ENCODE measurements at regions not wholly inside any gene's neighbourhood (a gene's known extent, or its start where the extent isn't known, plus 50 kb on each side); places are given as distances from the start of the nearest gene placed in this dataset.

DNA sequence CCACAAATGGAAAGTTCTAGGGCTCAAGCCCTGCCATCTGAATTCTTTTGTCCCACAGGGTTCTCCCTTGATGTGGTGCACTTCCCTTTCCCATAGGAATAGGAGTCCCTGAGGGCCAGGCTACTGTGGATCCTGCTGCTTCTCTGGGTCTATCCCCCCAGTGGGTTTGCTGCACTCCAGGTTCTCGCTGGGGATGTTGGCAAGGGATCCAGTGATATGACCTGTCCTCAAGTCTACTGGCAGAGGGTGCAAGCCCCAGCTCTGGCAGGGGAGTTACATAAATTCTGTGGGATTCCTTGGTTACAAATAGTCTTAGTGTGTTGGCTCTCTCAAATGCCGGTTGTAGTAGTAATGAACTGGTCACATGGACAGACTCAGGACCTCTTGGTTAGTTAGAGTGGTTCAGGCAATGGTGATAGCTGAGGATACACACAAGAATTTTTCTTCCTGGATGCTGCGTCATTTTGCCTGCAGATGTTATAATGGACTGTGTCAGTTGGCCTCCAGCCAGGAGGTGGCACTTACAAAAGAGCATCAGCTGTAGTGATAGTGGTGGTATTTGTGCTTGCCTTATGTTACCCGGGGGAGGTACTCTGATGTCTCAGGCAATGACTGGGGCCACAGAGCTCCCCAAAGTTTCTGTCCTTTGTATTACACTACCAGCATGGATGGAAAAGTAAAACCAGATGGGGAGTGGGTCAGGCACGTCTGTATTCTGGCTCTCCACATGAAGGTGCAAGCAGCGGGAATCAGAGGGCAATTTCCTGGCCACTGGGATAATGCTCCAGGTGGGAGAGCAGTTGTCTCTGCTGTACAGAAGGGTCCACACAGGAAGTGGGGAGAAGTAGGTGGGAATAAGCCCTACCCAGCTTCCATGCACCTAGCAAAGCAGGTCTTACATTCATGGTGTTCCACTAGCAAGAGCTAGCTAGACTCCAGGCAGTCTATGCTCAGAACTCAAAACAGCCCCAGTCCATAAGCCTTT, 267.9 kb downstream of the SOX11 start:
- no peak for DNase-seq

- DNase-seq = no peak
Observed at GRCh38 chr2:5967506-5967905, 275.3 kb downstream of the SOX11 start.

GRCh38 chr2:5969303-5969702, 277.1 kb downstream of the SOX11 start:
- no peak for DNase-seq

DNA sequence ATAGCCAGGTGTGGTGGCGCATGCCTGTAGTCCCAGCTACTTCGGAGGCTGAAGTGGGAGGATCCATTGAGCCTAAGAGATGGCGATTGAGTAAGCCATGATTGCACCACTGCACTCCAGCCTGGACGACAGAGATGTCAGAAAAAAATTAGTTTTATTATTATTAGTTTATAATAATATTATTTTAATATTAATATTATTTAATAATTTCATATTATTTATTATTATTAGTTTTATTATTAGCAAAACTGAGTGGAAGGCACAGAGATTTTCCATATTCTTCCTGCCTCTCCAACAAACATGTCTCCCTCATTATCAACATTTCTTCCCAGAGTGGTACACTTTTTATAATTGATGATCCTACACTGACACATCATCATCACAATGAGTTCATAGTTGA, 278.2 kb downstream of the SOX11 start:
- DNase-seq = no peak

DNA sequence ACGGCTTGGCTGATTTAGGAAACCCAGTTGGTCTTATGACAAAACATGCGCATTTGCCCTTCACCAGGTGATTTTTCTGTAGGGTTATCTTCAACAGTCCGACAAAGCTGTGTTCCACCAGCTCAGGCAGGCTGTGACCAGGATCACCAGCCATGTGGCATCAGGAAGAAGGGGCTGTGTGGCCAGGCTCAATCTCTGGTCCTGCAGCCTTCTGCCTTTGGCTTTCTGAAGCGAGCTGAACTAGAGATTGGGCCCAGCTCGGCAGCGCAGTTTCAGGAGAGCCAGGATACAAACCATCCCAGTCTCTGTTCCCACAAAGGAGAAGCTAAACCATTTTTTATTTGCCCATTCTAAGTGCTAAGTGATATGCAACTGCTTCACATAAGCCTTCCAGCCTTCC, 282.3 kb downstream of the SOX11 start:
- no peak for DNase-seq

GRCh38 chr2:5975401-5975800, 283.2 kb downstream of the SOX11 start:
- DNase-seq = no peak

DNA sequence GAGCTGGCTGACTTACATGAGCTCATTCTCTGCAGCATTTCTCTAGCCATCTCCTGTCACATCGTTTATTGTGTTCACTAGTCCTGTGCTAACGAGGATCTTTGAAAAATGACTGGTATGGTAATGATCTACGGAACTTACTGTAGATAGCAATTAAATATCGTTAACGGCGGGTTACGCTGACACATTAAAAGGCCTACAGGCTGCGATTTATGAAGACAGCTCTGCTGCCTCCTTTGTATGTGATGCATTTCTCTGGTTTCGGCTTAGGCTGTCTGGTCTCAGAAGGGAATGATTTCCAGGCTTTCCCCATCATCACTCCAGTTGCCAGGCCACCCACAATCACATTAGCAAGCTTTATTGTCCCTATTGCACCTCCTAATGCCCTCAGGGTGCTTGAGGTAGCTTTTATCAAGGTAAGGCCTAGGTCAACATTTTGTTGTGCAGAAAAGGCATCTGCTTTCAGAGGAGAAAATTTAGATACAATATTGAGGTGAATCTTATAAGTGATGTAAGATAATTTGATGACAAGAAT, 284.4 kb downstream of the SOX11 start:
- no peak for DNase-seq

GRCh38 chr2:5977477-5977876, 285.3 kb downstream of the SOX11 start:
- DNase-seq = no peak

- no peak for DNase-seq
Observed at GRCh38 chr2:5978131-5978751, 286.1 kb downstream of the SOX11 start.

DNA sequence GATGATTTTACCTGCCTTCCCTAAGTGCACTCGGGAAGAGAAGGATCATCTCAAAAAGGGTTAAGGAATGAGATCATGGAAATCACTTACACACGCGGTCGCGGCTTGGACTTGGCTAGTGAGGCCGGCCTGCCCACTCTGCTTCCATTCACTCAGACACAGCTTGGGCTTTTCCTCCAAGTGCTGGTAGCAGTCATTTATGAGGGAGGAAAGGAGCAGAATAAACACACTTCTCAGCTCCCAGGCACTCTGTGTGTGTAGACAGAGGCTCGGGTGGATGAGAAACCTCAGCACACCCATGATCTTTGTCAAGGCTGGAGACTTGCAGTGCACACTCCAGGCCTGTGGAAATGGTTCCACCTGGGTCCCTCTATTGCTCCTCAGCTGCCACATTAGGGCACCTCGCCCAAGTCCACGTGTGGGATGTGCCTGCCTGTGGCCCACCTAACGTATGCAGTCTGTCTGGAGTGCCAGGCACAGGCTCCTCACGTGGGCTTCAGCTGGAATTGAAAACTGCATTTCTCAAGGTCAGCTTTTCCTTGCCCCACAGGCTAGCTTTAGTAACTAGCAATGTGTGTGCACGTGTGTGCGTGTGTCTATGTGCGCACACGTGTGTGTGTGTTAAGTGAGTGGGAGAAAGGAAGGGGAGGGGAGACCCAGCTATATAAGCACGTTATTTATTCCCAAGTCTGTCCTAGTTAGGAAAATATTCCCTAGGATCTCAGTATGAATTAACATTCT, 288.4 kb downstream of the SOX11 start:
- peak; percentile 27 for DNase-seq

GRCh38 chr2:5982193-5982902, 290.2 kb downstream of the SOX11 start:
- DNase-seq = peak; percentile 4

- no peak for DNase-seq
Observed at GRCh38 chr2:5982903-5983265, 290.7 kb downstream of the SOX11 start.

DNA sequence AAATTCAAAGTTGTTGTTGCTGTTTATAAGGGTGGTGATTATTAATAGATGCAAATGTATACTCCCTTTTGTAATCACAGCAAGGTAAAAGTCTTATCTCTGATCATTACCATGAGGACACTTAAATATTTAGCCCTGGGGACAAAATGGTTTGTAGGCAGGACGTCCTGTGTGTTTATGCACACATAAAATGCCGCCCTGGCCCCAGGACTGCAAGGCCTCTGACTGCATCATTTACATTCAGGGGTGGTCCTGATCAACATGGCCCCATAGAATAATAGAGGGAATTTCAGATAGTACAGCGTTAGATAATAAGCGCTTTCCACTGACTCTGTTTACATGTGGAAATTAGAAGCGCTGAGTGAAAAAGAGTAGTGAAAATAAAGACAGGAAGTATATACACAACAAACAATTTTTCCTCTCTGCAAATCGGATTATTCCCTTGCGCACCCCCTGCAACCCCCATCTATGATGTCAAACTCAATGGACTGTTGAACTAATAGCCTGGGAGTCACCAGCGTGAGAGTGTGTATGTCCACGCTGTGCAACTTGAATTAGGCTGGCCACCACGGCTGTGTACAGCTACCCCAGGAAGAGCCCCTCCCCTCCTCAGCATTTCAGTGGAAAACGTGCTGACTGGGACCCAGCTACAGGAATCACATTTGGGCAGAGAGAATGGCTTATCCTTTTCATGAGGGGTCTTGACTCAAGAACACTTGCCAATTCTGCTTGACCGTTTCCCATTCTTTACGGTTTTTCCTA, 291.5 kb downstream of the SOX11 start:
- DNase-seq = no peak

DNA sequence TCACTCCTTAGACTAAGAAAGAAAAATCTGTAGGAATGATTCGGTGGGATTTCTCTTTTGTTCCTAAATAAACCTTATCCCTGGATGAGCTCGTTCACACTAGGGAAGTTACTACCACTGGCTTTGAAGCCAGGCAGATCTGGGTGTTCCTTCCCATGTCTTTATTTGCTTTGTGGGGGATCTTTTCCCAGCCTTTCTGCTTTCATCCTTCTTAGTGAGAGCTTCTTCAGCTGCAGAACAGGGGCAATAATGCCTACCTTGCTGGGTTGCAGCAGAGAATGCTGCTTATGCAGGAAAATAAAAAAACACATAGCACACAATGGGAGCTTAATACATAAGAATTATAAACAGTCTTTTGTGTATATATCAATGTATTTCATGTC, 292.1 kb downstream of the SOX11 start:
- DNase-seq = no peak

GRCh38 chr2:5984946-5985345, 292.8 kb downstream of the SOX11 start:
- DNase-seq = no peak

- no peak for DNase-seq
Observed at GRCh38 chr2:5985536-5986385, 293.6 kb downstream of the SOX11 start.

GRCh38 chr2:5986801-5987787, 294.9 kb downstream of the SOX11 start:
- DNase-seq = no peak

GRCh38 chr2:5988120-5988519, 295.9 kb downstream of the SOX11 start:
- DNase-seq = no peak

GRCh38 chr2:5990086-5990485, 297.9 kb downstream of the SOX11 start:
- no peak for DNase-seq
